Activated naive CD4-positive, alpha-beta T cell treated with anti-CD3 and anti-CD28 coated beads for 36 hours (primary cell): ENCODE measurements at regions not wholly inside any gene's neighbourhood (a gene's known extent, or its start where the extent isn't known, plus 50 kb on each side); places are given as distances from the start of the nearest gene placed in this dataset.
"Not testable (repeated sequence)": the region's sequence is repeated elsewhere in the genome, so short reads cannot be mapped to it uniquely, and the experiment has no call there.

Source experiments
- CTCF ChIA-PET: fragments of 350-600 bp; sonication (Branson Sonifier 250); formaldehyde crosslinking; loops from one replicate; lab custom pipeline; 2021; ENCODE audit warnings: antibody characterized with exemption; lab: Charles Lee
- DNase-seq: peaks from one replicate; pipeline ENCODE4 v3.0.0-alpha.2; 2020
- H3K27ac Mint-ChIP-seq: one replicate; pipeline ENCODE4 v1.8.0; 2021; ENCODE audit warnings: mild to moderate bottlenecking, mixed read lengths
- H3K27me3 Mint-ChIP-seq: one replicate; pipeline ENCODE4 v1.8.0; 2021; ENCODE audit warnings: low read depth, mixed read lengths
- H3K36me3 Mint-ChIP-seq: one replicate; pipeline ENCODE4 v1.8.0; 2021; ENCODE audit warnings: low read depth, mixed read lengths
- H3K4me1 Mint-ChIP-seq: one replicate; pipeline ENCODE4 v1.8.0; 2021; ENCODE audit warnings: low read depth, mixed read lengths
- H3K4me3 Mint-ChIP-seq: one replicate; pipeline ENCODE4 v1.8.0; 2021; ENCODE audit warnings: mild to moderate bottlenecking, moderate library complexity, mixed read lengths
- H3K9me3 Mint-ChIP-seq: one replicate; pipeline ENCODE4 v1.8.0; 2021; ENCODE audit warnings: mixed read lengths
- intact Hi-C: fragments of 100-400 bp; cut with micrococcal nuclease; formaldehyde crosslinking; loops from one replicate; pipeline ENCODE4 v1.15.1; 2023

- no peak overlapping the region for H3K27ac Mint-ChIP-seq
- CTCF ChIA-PET, result no interaction called here
- intact Hi-C loops, result loop anchor here (5.0 kb wide), 2 partner anchors 206 to 321 kb away; no protein-coding TSS in a partner anchor
- peaks cover 23% of the 10 kb centered on the region for H3K4me1 Mint-ChIP-seq
- DNase-seq, result no peak
- peaks cover 65% of the 10 kb centered on the region for H3K27me3 Mint-ChIP-seq
- no peak overlapping the region for H3K4me3 Mint-ChIP-seq
- no peaks in the 10 kb centered on the region for H3K9me3 Mint-ChIP-seq
- no peaks in the 10 kb centered on the region for H3K36me3 Mint-ChIP-seq
Observed at GRCh38 chr3:87791248-87792027, 267.4 kb downstream of the CGGBP1 start.

- Mint-ChIP-seq H3K4me1 (peaks cover 16% of the 10 kb centered on the region), H3K27me3 (peaks cover 49% of the 10 kb centered on the region)
- H3K9me3 Mint-ChIP-seq, DNase-seq, H3K4me3 Mint-ChIP-seq, H3K36me3 Mint-ChIP-seq, CTCF ChIA-PET, H3K27ac Mint-ChIP-seq, intact Hi-C loops: not testable (repeated sequence)
Observed at GRCh38 chr3:87789049-87789448, 269.8 kb downstream of the CGGBP1 start.

GRCh38 chr3:87788516-87788915 lies 270.3 kb downstream of the CGGBP1 start:
- peaks cover 46% of the 10 kb centered on the region for H3K27me3 Mint-ChIP-seq
- no peak for DNase-seq
- CTCF ChIA-PET, result no interaction called here
- peaks cover 13% of the 10 kb centered on the region for H3K4me1 Mint-ChIP-seq
- no peaks in the 10 kb centered on the region for H3K36me3 Mint-ChIP-seq
- H3K27ac Mint-ChIP-seq, result no peak overlapping the region
- H3K9me3 Mint-ChIP-seq, result no peaks in the 10 kb centered on the region
- intact Hi-C loops, result no loop called here
- H3K4me3 Mint-ChIP-seq, result no peak overlapping the region

GRCh38 chr3:87780811-87781210 lies 278.0 kb downstream of the CGGBP1 start:
- no peaks in the 10 kb centered on the region for H3K36me3 Mint-ChIP-seq
- peaks cover 31% of the 10 kb centered on the region for H3K27me3 Mint-ChIP-seq
- H3K4me1 Mint-ChIP-seq, result no peaks in the 10 kb centered on the region
- no peak overlapping the region for H3K27ac Mint-ChIP-seq
- peaks cover 1% of the 10 kb centered on the region for H3K9me3 Mint-ChIP-seq
- intact Hi-C loops, result no loop called here
- DNase-seq, result no peak
- CTCF ChIA-PET, result interaction anchor here (0.9 kb wide), 1 partner anchor 9 kb away, joined by 3 read pairs; no protein-coding TSS in a partner anchor
- H3K4me3 Mint-ChIP-seq, result no peak overlapping the region

GRCh38 chr3:87778876-87779275 lies 279.9 kb downstream of the CGGBP1 start:
- H3K36me3 Mint-ChIP-seq, result no peaks in the 10 kb centered on the region
- CTCF ChIA-PET, result no interaction called here
- no peak overlapping the region for H3K4me3 Mint-ChIP-seq
- peaks cover 39% of the 10 kb centered on the region for H3K27me3 Mint-ChIP-seq
- intact Hi-C loops, result no loop called here
- peaks cover 1% of the 10 kb centered on the region for H3K9me3 Mint-ChIP-seq
- no peaks in the 10 kb centered on the region for H3K4me1 Mint-ChIP-seq
- DNase-seq, result no peak
- H3K27ac Mint-ChIP-seq, result no peak overlapping the region

- Mint-ChIP-seq H3K4me1 (no peaks in the 10 kb centered on the region), H3K27ac (no peak overlapping the region), H3K27me3 (peaks cover 17% of the 10 kb centered on the region), H3K9me3 (peaks cover 1% of the 10 kb centered on the region), H3K4me3 (no peak overlapping the region), H3K36me3 (no peaks in the 10 kb centered on the region)
- peak; percentile 56 for DNase-seq
- CTCF ChIA-PET, result interaction anchor here (0.5 to 1.9 kb wide), 18 partner anchors 10 to 1530 kb away, joined by 3 to 10 read pairs (median 4); no protein-coding TSS in a partner anchor
- intact Hi-C loops, result loop anchor here (1.0 to 5.0 kb wide), 4 partner anchors 232 to 474 kb away; no protein-coding TSS in a partner anchor
Observed at GRCh38 chr3:87771337-87772192, 287.2 kb downstream of the CGGBP1 start.

GRCh38 chr3:87766721-87767120 lies 292.1 kb downstream of the CGGBP1 start:
- CTCF ChIA-PET, result interaction anchor here (0.8 kb wide), 1 partner anchor 126 kb away, joined by 3 read pairs; no protein-coding TSS in a partner anchor
- intact Hi-C loops, result no loop called here
- Mint-ChIP-seq H3K4me3 (no peak overlapping the region), H3K27me3 (peaks cover 6% of the 10 kb centered on the region), H3K27ac (no peak overlapping the region), H3K36me3 (no peaks in the 10 kb centered on the region), H3K9me3 (no peaks in the 10 kb centered on the region), H3K4me1 (no peaks in the 10 kb centered on the region)
- DNase-seq, result no peak

- CTCF ChIA-PET, result no interaction called here
- no peaks in the 10 kb centered on the region for H3K4me1 Mint-ChIP-seq
- H3K4me3 Mint-ChIP-seq, result no peak overlapping the region
- no peak overlapping the region for H3K27ac Mint-ChIP-seq
- peaks cover 6% of the 10 kb centered on the region for H3K27me3 Mint-ChIP-seq
- intact Hi-C loops, result no loop called here
- H3K36me3 Mint-ChIP-seq, result no peaks in the 10 kb centered on the region
- no peak for DNase-seq
- H3K9me3 Mint-ChIP-seq, result no peaks in the 10 kb centered on the region
Observed at GRCh38 chr3:87765256-87765655, 293.5 kb downstream of the CGGBP1 start.

GRCh38 chr3:87761795-87762194 lies 297.0 kb downstream of the CGGBP1 start:
- H3K36me3 Mint-ChIP-seq, result no peaks in the 10 kb centered on the region
- no peaks in the 10 kb centered on the region for H3K9me3 Mint-ChIP-seq
- no peak for DNase-seq
- intact Hi-C loops, result no loop called here
- H3K4me1 Mint-ChIP-seq, result no peaks in the 10 kb centered on the region
- CTCF ChIA-PET, result no interaction called here
- H3K27me3 Mint-ChIP-seq, result peaks cover 4% of the 10 kb centered on the region
- no peak overlapping the region for H3K4me3 Mint-ChIP-seq
- no peak overlapping the region for H3K27ac Mint-ChIP-seq

GRCh38 chr3:87761341-87761740 lies 297.5 kb downstream of the CGGBP1 start:
- DNase-seq, result no peak
- CTCF ChIA-PET, result no interaction called here
- Mint-ChIP-seq H3K4me1 (no peaks in the 10 kb centered on the region), H3K27me3 (peaks cover 5% of the 10 kb centered on the region), H3K36me3 (no peaks in the 10 kb centered on the region), H3K9me3 (no peaks in the 10 kb centered on the region), H3K4me3 (no peak overlapping the region), H3K27ac (no peak overlapping the region)
- intact Hi-C loops, result no loop called here

- no peaks in the 10 kb centered on the region for H3K36me3 Mint-ChIP-seq
Observed at GRCh38 chr3:87756616-87757015, 302.2 kb downstream of the CGGBP1 start.

GRCh38 chr3:87755852-87756251 lies 303.0 kb downstream of the CGGBP1 start:
- H3K4me3 Mint-ChIP-seq, result no peak overlapping the region
- intact Hi-C loops, result no loop called here
- CTCF ChIA-PET, result no interaction called here
- peaks cover 4% of the 10 kb centered on the region for H3K9me3 Mint-ChIP-seq
- no peak overlapping the region for H3K27ac Mint-ChIP-seq
- no peak for DNase-seq
- peaks cover 5% of the 10 kb centered on the region for H3K27me3 Mint-ChIP-seq
- H3K4me1 Mint-ChIP-seq, result no peaks in the 10 kb centered on the region
- H3K36me3 Mint-ChIP-seq, result no peaks in the 10 kb centered on the region

More at GRCh38 chr3:87756616-87757015, 302.2 kb downstream of the CGGBP1 start:
- Mint-ChIP-seq H3K4me3 (no peak overlapping the region), H3K27ac (no peak overlapping the region), H3K27me3 (peaks cover 5% of the 10 kb centered on the region), H3K9me3 (peaks cover 4% of the 10 kb centered on the region), H3K4me1 (no peaks in the 10 kb centered on the region)
- intact Hi-C loops, result no loop called here
- no peak for DNase-seq
- CTCF ChIA-PET, result no interaction called here
